ENCODE measurements at regions not wholly inside any gene's neighbourhood (a gene's known extent, or its start where the extent isn't known, plus 50 kb on each side); places are given as distances from the start of the nearest gene placed in this dataset.

GRCh38 chr13:30816736-30817135 lies 81.4 kb downstream of the ALOX5AP start:
- no peak overlapping the region for H3K4me3 ChIP-seq
- TF ChIP-seq CTCF (IDR thresholded peaks at IDR 0.05; ENCODE audit: low read depth, low read length): no peak
- no peaks in the 10 kb centered on the region for H3K36me3 ChIP-seq
- no peak overlapping the region for H3K27ac ChIP-seq
- no peaks in the 10 kb centered on the region for H3K4me1 ChIP-seq (ENCODE audit: low read depth)
- H3K9me3 ChIP-seq (ENCODE audit: low read depth): no peaks in the 10 kb centered on the region
- no peaks in the 10 kb centered on the region for H3K27me3 ChIP-seq
- DNase-seq (ENCODE audit: low read depth in 1 of 2, low spot score in 1 of 2): no peak

- no peaks in the 10 kb centered on the region for H3K4me1 ChIP-seq (ENCODE audit: low read depth)
- no peak overlapping the region for H3K4me3 ChIP-seq
- peak; percentile 81 to 97 for DNase-seq (ENCODE audit: low read depth in 1 of 2, low spot score in 1 of 2)
- no peak for TF ChIP-seq CTCF (IDR thresholded peaks at IDR 0.05; ENCODE audit: low read depth, low read length)
- no peak overlapping the region for H3K27ac ChIP-seq
- no peaks in the 10 kb centered on the region for H3K27me3 ChIP-seq
- no peaks in the 10 kb centered on the region for H3K9me3 ChIP-seq (ENCODE audit: low read depth)
- H3K36me3 ChIP-seq: no peaks in the 10 kb centered on the region
Measured at GRCh38 chr13:30818323-30818960, 83.1 kb downstream of the ALOX5AP start.

- no peak overlapping the region for H3K4me3 ChIP-seq
- no peak for TF ChIP-seq CTCF (IDR thresholded peaks at IDR 0.05; ENCODE audit: low read depth, low read length)
Measured at GRCh38 chr13:30819136-30819888, 84.0 kb downstream of the ALOX5AP start.

DNA sequence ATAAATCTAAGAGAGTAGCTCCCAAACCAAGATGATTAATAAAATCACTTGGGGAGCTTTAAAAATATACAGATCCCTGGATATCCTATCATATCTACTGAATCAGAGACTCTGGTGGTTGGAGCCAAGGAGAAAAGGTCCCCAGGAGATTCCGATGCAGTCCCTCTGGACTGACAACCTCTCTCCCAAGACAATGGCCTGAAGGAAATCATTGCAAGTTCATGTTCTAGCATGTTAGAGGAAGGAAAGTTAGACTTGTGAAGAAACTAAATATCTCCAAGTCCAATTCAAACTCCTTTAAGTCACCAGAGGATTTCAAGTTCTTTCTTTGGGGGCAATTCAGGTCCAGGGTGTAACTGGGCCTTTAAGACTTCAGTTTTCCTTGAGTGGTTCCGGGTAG lies 84.7 kb upstream of the MEDAG start:
- Histone ChIP-seq H3K9me3 (ENCODE audit: low read depth) (no peaks in the 10 kb centered on the region), H3K27me3 (peaks cover 3% of the 10 kb centered on the region), H3K36me3 (no peaks in the 10 kb centered on the region), H3K4me1 (ENCODE audit: low read depth) (peaks cover 4% of the 10 kb centered on the region), H3K27ac (no peak overlapping the region), H3K4me3 (no peak overlapping the region)
- no peak for DNase-seq (ENCODE audit: low read depth in 1 of 2, low spot score in 1 of 2)
- no peak for TF ChIP-seq CTCF (IDR thresholded peaks at IDR 0.05; ENCODE audit: low read depth, low read length)

More at GRCh38 chr13:30819136-30819888, 84.0 kb downstream of the ALOX5AP start:
- H3K27ac ChIP-seq: no peak overlapping the region
- no peak for DNase-seq (ENCODE audit: low read depth in 1 of 2, low spot score in 1 of 2)
- no peaks in the 10 kb centered on the region for H3K4me1 ChIP-seq (ENCODE audit: low read depth)
- H3K27me3 ChIP-seq: no peaks in the 10 kb centered on the region
- H3K9me3 ChIP-seq (ENCODE audit: low read depth): no peaks in the 10 kb centered on the region
- no peaks in the 10 kb centered on the region for H3K36me3 ChIP-seq

DNA sequence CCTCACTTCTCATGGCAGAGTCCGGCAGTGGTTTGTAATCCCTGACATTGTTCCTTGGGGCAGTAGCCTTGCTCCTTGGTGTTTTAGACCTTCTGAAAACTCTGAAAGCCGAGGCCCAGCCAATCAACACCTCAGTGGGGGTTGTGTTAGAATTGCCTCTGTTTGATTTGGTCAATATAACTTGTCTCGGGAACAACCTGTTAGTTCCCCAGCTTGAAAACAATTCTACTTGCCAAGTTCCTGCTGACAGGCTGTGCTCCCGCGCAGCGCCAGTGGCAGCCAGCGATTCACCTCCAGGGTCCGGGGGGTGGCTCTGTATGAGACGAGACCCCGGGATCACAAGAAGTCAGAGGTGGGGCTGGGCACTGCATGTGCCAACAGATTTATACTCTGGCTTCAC lies 81.4 kb upstream of the MEDAG start:
- H3K27ac ChIP-seq: no peak overlapping the region
- H3K36me3 ChIP-seq: no peaks in the 10 kb centered on the region
- H3K4me1 ChIP-seq (ENCODE audit: low read depth): peaks cover 7% of the 10 kb centered on the region
- H3K4me3 ChIP-seq: no peak overlapping the region
- peaks cover 3% of the 10 kb centered on the region for H3K27me3 ChIP-seq
- no peak for TF ChIP-seq CTCF (IDR thresholded peaks at IDR 0.05; ENCODE audit: low read depth, low read length)
- no peaks in the 10 kb centered on the region for H3K9me3 ChIP-seq (ENCODE audit: low read depth)
- no peak for DNase-seq (ENCODE audit: low read depth in 1 of 2, low spot score in 1 of 2)
